ENCODE measurements at regions not wholly inside any gene's neighbourhood (a gene's known extent, or its start where the extent isn't known, plus 50 kb on each side); places are given as distances from the start of the nearest gene placed in this dataset.

- 0 out of 2 replicates have a peak, but pooled peaks have one; percentile 19 for TF ChIP-seq ZNF266 (tag by site-specific recombination; IDR thresholded peaks at IDR 0.05; ENCODE audit: low read depth)
- TF ChIP-seq PRDM1 (tag by site-specific recombination; IDR thresholded peaks at IDR 0.05): peak; percentile 80
- peak; percentile 60 for TF ChIP-seq WT1 (tag by site-specific recombination; IDR thresholded peaks at IDR 0.05)
- TF ChIP-seq ZNF280C (tag by site-specific recombination; IDR thresholded peaks at IDR 0.05): no peak
- TF ChIP-seq, protein P1, sequence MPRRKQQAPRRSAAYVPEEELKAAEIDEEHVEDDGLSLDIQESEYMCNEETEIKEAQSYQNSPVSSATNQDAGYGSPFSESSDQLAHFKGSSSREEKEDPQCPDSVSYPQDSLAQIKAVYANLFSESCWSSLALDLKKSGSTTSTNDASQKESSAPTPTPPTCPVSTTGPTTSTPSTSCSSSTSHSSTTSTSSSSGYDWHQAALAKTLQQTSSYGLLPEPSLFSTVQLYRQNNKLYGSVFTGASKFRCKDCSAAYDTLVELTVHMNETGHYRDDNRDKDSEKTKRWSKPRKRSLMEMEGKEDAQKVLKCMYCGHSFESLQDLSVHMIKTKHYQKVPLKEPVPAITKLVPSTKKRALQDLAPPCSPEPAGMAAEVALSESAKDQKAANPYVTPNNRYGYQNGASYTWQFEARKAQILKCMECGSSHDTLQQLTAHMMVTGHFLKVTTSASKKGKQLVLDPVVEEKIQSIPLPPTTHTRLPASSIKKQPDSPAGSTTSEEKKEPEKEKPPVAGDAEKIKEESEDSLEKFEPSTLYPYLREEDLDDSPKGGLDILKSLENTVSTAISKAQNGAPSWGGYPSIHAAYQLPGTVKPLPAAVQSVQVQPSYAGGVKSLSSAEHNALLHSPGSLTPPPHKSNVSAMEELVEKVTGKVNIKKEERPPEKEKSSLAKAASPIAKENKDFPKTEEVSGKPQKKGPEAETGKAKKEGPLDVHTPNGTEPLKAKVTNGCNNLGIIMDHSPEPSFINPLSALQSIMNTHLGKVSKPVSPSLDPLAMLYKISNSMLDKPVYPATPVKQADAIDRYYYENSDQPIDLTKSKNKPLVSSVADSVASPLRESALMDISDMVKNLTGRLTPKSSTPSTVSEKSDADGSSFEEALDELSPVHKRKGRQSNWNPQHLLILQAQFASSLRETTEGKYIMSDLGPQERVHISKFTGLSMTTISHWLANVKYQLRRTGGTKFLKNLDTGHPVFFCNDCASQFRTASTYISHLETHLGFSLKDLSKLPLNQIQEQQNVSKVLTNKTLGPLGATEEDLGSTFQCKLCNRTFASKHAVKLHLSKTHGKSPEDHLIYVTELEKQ (tag by site-specific recombination; IDR thresholded peaks at IDR 0.05; ENCODE audit: borderline replicate concordance): peak; percentile 67; the same call in 1 of the 2 replicates
- TF ChIP-seq ZFP41 (tag by site-specific recombination; IDR thresholded peaks at IDR 0.05; ENCODE audit: borderline replicate concordance): no peak
- peak; percentile 59 for TF ChIP-seq SCRT2 (tag by site-specific recombination; IDR thresholded peaks at IDR 0.05)
- TF ChIP-seq, protein P2, sequence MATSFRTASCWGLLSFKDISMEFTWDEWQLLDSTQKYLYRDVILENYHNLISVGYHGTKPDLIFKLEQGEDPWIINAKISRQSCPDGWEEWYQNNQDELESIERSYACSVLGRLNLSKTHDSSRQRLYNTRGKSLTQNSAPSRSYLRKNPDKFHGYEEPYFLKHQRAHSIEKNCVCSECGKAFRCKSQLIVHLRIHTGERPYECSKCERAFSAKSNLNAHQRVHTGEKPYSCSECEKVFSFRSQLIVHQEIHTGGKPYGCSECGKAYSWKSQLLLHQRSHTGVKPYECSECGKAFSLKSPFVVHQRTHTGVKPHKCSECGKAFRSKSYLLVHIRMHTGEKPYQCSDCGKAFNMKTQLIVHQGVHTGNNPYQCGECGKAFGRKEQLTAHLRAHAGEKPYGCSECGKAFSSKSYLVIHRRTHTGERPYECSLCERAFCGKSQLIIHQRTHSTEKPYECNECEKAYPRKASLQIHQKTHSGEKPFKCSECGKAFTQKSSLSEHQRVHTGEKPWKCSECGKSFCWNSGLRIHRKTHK (tag by site-specific recombination; IDR thresholded peaks at IDR 0.05): 0 out of 2 replicates have a peak, but pooled peaks have one; percentile 31
- TF ChIP-seq, protein P3, sequence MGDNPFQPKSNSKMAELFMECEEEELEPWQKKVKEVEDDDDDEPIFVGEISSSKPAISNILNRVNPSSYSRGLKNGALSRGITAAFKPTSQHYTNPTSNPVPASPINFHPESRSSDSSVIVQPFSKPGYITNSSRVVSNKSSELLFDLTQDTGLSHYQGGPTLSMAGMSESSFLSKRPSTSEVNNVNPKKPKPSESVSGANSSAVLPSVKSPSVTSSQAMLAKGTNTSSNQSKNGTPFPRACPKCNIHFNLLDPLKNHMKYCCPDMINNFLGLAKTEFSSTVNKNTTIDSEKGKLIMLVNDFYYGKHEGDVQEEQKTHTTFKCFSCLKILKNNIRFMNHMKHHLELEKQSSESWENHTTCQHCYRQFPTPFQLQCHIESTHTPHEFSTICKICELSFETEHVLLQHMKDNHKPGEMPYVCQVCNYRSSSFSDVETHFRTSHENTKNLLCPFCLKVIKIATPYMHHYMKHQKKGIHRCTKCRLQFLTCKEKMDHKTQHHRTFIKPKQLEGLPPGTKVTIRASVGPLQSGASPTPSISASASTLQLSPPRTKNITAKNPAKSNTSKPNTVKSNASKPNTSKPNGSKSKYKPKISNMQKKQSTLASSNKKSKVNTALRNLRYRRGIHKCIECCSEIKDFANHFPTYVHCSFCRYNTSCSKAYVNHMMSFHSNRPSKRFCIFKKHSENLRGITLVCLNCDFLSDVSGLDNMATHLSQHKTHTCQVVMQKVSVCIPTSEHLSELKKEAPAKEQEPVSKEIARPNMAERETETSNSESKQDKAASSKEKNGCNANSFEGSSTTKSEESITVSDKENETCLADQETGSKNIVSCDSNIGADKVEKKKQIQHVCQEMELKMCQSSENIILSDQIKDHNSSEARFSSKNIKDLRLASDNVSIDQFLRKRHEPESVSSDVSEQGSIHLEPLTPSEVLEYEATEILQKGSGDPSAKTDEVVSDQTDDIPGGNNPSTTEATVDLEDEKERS (tag by site-specific recombination; IDR thresholded peaks at IDR 0.05): no peak
- no peak for TF ChIP-seq AEBP2 (tag by site-specific recombination; IDR thresholded peaks at IDR 0.05; ENCODE audit: borderline replicate concordance)
- TF ChIP-seq SALL2 (tag by site-specific recombination; IDR thresholded peaks at IDR 0.05; ENCODE audit: borderline replicate concordance): 0 out of 2 replicates have a peak, but pooled peaks have one; percentile 69
- peak; percentile 61; the same call in 1 of the 2 replicates for TF ChIP-seq ZNF398 (tag by site-specific recombination; IDR thresholded peaks at IDR 0.05)
- TF ChIP-seq ZSCAN4 (tag by site-specific recombination; IDR thresholded peaks at IDR 0.05): peak; percentile 70
- TF ChIP-seq TRIM28 (IDR thresholded peaks at IDR 0.05; ENCODE audit: borderline replicate concordance, low read length): peak; percentile 75; the same call in 1 of the 2 replicates
- no peak for TF ChIP-seq MEIS1 (CRISPR knock-in tag; IDR thresholded peaks at IDR 0.05; ENCODE audit: borderline replicate concordance)
- TF ChIP-seq ZNF518A (tag by site-specific recombination; conservative IDR thresholded peaks at IDR 0.05; ENCODE audit: low read depth): peak; percentile 47
These were observed 180.4 kb upstream of the FOXQ1 start (continued) for GRCh38 chr6:1131285-1132079.
